ENCODE measurements at regions not wholly inside any gene's neighbourhood (a gene's known extent, or its start where the extent isn't known, plus 50 kb on each side); places are given as distances from the start of the nearest gene placed in this dataset.

GRCh38 chr12:127191129-127191528 is 1075.8 kb upstream of the TMEM132C start:
- no peak for DNase-seq
- Histone ChIP-seq H3K36me3 (no peaks in the 10 kb centered on the region), H3K9me3 (peaks cover 0 to 7% (median 3%) of the 10 kb centered on the region in 4 donors), H3K4me1 (no peaks in the 10 kb centered on the region), H3K4me3 (no peak overlapping the region), H3K27me3 (peaks cover 0 to 5% (median 0%) of the 10 kb centered on the region in 3 donors), H3K27ac (no peak overlapping the region)
- TF ChIP-seq POLR2A (IDR thresholded peaks at IDR 0.05): no peak
- TF ChIP-seq POLR2AphosphoS5 (IDR thresholded peaks at IDR 0.05): no peak
- TF ChIP-seq EP300 (IDR thresholded peaks at IDR 0.05): no peak
- no peak for TF ChIP-seq CTCF (IDR thresholded peaks at IDR 0.05)
- intact Hi-C loops (cut with DNase I; ENCODE audit: low total_unique reads): no loop called here
- WGBS, 5 donors: 38 to 55% (median 51%) methylated on average over 2 of the region's 2 CpGs

GRCh38 chr12:127192391-127192790 is 1074.6 kb upstream of the TMEM132C start:
- no peak for TF ChIP-seq POLR2A (IDR thresholded peaks at IDR 0.05)
- no peak for TF ChIP-seq CTCF (IDR thresholded peaks at IDR 0.05)
- no peak for TF ChIP-seq EP300 (IDR thresholded peaks at IDR 0.05)
- TF ChIP-seq POLR2AphosphoS5 (IDR thresholded peaks at IDR 0.05): no peak
- WGBS, 5 donors: 44 to 55% (median 46%) methylated on average over 3 of the region's 3 CpGs
- no peaks in the 10 kb centered on the region for H3K36me3 ChIP-seq
- DNase-seq: no peak
- no peak overlapping the region for H3K27ac ChIP-seq
- H3K27me3 ChIP-seq: peaks cover 0 to 5% (median 0%) of the 10 kb centered on the region in 3 donors
- intact Hi-C loops (cut with DNase I; ENCODE audit: low total_unique reads): no loop called here
- H3K4me3 ChIP-seq: no peak overlapping the region
- H3K9me3 ChIP-seq: peaks cover 0 to 7% (median 3%) of the 10 kb centered on the region in 4 donors
- H3K4me1 ChIP-seq: no peaks in the 10 kb centered on the region

- Histone ChIP-seq H3K4me3 (no peak overlapping the region), H3K36me3 (no peaks in the 10 kb centered on the region), H3K27ac (no peak overlapping the region), H3K27me3 (peaks cover 0 to 5% (median 0%) of the 10 kb centered on the region in 3 donors), H3K9me3 (peaks cover 0 to 7% (median 3%) of the 10 kb centered on the region in 4 donors), H3K4me1 (no peaks in the 10 kb centered on the region)
- WGBS, 5 donors: 84 to 94% (median 91%) methylated on average over 2 of the region's 2 CpGs
- no peak for TF ChIP-seq CTCF (IDR thresholded peaks at IDR 0.05)
- no peak for TF ChIP-seq EP300 (IDR thresholded peaks at IDR 0.05)
- TF ChIP-seq POLR2AphosphoS5 (IDR thresholded peaks at IDR 0.05): no peak
- DNase-seq: no peak
- intact Hi-C loops (cut with DNase I; ENCODE audit: low total_unique reads): no loop called here
These were observed 1073.6 kb upstream of the TMEM132C start for GRCh38 chr12:127193341-127193740.

- H3K27ac ChIP-seq: no peak overlapping the region
- H3K36me3 ChIP-seq: no peaks in the 10 kb centered on the region
- TF ChIP-seq EP300 (IDR thresholded peaks at IDR 0.05) (no peak), POLR2A (IDR thresholded peaks at IDR 0.05) (no peak), POLR2AphosphoS5 (IDR thresholded peaks at IDR 0.05) (no peak), CTCF (IDR thresholded peaks at IDR 0.05) (no peak)
- no peak overlapping the region for H3K4me3 ChIP-seq
- peaks cover 0 to 5% (median 0%) of the 10 kb centered on the region in 3 donors for H3K27me3 ChIP-seq
- DNase-seq: no peak
- intact Hi-C loops (cut with DNase I; ENCODE audit: low total_unique reads): no loop called here
- 76 to 82% (median 77%) methylated on average over 3 of the region's 3 CpGs for WGBS, 5 donors
- peaks cover 0 to 7% (median 3%) of the 10 kb centered on the region in 4 donors for H3K9me3 ChIP-seq
- no peaks in the 10 kb centered on the region for H3K4me1 ChIP-seq
These were observed 1072.8 kb upstream of the TMEM132C start for GRCh38 chr12:127194176-127194575.

All from stomach (tissue), 8 donors.